ENCODE measurements at regions not wholly inside any gene's neighbourhood (a gene's known extent, or its start where the extent isn't known, plus 50 kb on each side); places are given as distances from the start of the nearest gene placed in this dataset.

DNA sequence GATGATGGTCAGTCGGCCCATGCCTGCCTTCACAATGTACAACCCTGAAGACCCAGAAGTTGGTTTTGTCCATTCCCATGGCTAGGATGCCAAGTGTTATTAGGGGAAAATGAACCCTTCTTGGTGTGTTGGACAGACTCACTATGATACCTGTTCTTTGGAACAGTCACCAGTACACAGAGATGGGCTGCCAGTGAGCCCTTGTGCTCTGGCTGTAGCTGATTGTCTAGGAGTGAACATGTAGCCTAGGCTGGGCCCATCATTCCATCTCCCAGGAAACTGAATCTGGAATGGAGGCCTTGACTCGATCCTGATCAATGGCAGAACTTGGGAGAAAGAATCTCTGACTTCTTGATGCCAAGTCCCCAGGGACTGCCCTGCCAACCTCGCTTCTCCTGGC is 188.9 kb downstream of the EVX1 start (continued):
- TF ChIP-seq, protein P1, sequence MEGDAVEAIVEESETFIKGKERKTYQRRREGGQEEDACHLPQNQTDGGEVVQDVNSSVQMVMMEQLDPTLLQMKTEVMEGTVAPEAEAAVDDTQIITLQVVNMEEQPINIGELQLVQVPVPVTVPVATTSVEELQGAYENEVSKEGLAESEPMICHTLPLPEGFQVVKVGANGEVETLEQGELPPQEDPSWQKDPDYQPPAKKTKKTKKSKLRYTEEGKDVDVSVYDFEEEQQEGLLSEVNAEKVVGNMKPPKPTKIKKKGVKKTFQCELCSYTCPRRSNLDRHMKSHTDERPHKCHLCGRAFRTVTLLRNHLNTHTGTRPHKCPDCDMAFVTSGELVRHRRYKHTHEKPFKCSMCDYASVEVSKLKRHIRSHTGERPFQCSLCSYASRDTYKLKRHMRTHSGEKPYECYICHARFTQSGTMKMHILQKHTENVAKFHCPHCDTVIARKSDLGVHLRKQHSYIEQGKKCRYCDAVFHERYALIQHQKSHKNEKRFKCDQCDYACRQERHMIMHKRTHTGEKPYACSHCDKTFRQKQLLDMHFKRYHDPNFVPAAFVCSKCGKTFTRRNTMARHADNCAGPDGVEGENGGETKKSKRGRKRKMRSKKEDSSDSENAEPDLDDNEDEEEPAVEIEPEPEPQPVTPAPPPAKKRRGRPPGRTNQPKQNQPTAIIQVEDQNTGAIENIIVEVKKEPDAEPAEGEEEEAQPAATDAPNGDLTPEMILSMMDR (IDR thresholded peaks at IDR 0.05) = no peak

DNA sequence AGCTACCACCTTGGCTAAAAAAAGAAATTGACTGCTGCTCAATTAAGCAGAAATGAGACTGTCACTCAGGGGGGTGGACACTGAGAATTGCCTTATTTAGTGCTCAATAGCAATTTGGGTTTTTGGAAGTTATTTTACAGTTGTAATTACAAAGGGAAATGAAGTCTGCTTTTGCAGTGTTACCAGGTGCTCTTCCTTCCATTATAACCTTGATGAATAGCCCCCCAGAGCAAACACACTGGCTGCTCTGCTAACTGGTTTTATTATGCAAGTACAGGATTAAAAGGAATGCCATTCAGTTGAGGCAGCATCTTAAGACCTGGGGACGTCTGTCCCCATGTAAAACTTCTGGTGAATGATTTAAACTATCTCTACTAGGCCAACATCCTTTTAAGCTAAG is 191.0 kb downstream of the EVX1 start:
- no peak for DNase-seq (ENCODE audit: low spot score)
- ChIA-PET CTCF (interaction anchor here (1.7 kb wide), 1 partner anchor 223 kb away, joined by 4 read pairs; no protein-coding TSS in a partner anchor), POLR2A (no interaction called here)
- Mint-ChIP-seq H3K4me3 (no peak overlapping the region), H3K27me3 (ENCODE audit: low read depth) (no peaks in the 10 kb centered on the region), H3K9me3 (no peaks in the 10 kb centered on the region), H3K4me1 (peaks cover 43% of the 10 kb centered on the region), H3K27ac (no peak overlapping the region), H3K36me3 (no peaks in the 10 kb centered on the region)
- ATAC-seq = peak; percentile 50
- TF ChIP-seq, protein P2, sequence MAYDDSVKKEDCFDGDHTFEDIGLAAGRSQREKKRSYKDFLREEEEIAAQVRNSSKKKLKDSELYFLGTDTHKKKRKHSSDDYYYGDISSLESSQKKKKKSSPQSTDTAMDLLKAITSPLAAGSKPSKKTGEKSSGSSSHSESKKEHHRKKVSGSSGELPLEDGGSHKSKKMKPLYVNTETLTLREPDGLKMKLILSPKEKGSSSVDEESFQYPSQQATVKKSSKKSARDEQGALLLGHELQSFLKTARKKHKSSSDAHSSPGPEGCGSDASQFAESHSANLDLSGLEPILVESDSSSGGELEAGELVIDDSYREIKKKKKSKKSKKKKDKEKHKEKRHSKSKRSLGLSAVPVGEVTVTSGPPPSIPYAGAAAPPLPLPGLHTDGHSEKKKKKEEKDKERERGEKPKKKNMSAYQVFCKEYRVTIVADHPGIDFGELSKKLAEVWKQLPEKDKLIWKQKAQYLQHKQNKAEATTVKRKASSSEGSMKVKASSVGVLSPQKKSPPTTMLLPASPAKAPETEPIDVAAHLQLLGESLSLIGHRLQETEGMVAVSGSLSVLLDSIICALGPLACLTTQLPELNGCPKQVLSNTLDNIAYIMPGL (CRISPR knock-in tag; IDR thresholded peaks at IDR 0.05) = no peak
- TF ChIP-seq, protein P3, sequence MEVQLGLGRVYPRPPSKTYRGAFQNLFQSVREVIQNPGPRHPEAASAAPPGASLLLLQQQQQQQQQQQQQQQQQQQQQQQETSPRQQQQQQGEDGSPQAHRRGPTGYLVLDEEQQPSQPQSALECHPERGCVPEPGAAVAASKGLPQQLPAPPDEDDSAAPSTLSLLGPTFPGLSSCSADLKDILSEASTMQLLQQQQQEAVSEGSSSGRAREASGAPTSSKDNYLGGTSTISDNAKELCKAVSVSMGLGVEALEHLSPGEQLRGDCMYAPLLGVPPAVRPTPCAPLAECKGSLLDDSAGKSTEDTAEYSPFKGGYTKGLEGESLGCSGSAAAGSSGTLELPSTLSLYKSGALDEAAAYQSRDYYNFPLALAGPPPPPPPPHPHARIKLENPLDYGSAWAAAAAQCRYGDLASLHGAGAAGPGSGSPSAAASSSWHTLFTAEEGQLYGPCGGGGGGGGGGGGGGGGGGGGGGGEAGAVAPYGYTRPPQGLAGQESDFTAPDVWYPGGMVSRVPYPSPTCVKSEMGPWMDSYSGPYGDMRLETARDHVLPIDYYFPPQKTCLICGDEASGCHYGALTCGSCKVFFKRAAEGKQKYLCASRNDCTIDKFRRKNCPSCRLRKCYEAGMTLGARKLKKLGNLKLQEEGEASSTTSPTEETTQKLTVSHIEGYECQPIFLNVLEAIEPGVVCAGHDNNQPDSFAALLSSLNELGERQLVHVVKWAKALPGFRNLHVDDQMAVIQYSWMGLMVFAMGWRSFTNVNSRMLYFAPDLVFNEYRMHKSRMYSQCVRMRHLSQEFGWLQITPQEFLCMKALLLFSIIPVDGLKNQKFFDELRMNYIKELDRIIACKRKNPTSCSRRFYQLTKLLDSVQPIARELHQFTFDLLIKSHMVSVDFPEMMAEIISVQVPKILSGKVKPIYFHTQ (CRISPR knock-in tag; IDR thresholded peaks at IDR 0.05) = no peak
- TF ChIP-seq IRF2 (CRISPR knock-in tag; IDR thresholded peaks at IDR 0.05; ENCODE audit: borderline replicate concordance, low read depth) = no peak

DNA sequence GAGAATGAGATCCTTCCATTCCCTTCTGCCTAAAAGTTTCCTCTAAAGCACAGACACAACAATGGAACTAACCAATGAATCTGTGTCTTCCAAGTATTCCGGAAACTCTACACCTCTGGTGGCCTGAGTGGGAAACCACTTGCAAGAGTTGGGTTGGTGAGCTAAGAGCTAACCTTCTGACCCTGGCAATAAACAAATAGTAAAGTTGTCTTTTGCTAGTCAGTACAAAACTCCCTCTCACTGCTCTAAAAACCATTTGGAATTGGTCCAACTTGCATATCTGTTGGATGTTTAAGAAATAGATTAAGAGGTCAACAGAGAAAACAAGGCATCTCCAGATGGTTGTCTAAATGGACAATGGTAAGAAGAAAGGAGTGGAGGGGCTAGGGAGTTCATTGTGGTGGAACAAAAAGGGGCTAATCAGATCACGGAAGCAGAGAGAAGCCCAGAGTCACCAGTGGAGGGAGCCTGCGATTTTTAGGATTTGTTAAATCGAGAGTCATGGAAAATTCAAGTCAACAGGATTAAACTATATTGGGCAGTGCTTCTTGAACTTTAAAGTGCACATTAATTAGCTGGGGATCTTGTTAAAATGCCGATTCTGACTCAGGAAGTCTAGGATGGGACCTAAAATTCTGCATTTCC is 192.3 kb downstream of the EVX1 start:
- POLR2A ChIA-PET = no interaction called here
- DNase-seq (ENCODE audit: low spot score) (no peak), ATAC-seq (peak; percentile 52)
- H3K27ac Mint-ChIP-seq = no peak overlapping the region
- H3K36me3 Mint-ChIP-seq = no peaks in the 10 kb centered on the region
- TF ChIP-seq, protein P4, sequence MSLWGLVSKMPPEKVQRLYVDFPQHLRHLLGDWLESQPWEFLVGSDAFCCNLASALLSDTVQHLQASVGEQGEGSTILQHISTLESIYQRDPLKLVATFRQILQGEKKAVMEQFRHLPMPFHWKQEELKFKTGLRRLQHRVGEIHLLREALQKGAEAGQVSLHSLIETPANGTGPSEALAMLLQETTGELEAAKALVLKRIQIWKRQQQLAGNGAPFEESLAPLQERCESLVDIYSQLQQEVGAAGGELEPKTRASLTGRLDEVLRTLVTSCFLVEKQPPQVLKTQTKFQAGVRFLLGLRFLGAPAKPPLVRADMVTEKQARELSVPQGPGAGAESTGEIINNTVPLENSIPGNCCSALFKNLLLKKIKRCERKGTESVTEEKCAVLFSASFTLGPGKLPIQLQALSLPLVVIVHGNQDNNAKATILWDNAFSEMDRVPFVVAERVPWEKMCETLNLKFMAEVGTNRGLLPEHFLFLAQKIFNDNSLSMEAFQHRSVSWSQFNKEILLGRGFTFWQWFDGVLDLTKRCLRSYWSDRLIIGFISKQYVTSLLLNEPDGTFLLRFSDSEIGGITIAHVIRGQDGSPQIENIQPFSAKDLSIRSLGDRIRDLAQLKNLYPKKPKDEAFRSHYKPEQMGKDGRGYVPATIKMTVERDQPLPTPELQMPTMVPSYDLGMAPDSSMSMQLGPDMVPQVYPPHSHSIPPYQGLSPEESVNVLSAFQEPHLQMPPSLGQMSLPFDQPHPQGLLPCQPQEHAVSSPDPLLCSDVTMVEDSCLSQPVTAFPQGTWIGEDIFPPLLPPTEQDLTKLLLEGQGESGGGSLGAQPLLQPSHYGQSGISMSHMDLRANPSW (CRISPR knock-in tag; conservative IDR thresholded peaks at IDR 0.05; ENCODE audit: low read depth) = no peak
- TF ChIP-seq, protein P5, sequence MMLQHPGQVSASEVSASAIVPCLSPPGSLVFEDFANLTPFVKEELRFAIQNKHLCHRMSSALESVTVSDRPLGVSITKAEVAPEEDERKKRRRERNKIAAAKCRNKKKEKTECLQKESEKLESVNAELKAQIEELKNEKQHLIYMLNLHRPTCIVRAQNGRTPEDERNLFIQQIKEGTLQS (CRISPR knock-in tag; conservative IDR thresholded peaks at IDR 0.05) = no peak
- TF ChIP-seq EMX1 (CRISPR knock-in tag; IDR thresholded peaks at IDR 0.05) (no peak), ZNF232 (CRISPR knock-in tag; IDR thresholded peaks at IDR 0.05) (no peak), CREM (CRISPR knock-in tag; IDR thresholded peaks at IDR 0.05) (no peak), TEAD4 (CRISPR knock-in tag; IDR thresholded peaks at IDR 0.05) (no peak), NFATC4 (CRISPR knock-in tag; IDR thresholded peaks at IDR 0.05) (no peak), ZNF219 (CRISPR knock-in tag; IDR thresholded peaks at IDR 0.05; ENCODE audit: borderline replicate concordance) (no peak)
- TF ChIP-seq, protein P6, sequence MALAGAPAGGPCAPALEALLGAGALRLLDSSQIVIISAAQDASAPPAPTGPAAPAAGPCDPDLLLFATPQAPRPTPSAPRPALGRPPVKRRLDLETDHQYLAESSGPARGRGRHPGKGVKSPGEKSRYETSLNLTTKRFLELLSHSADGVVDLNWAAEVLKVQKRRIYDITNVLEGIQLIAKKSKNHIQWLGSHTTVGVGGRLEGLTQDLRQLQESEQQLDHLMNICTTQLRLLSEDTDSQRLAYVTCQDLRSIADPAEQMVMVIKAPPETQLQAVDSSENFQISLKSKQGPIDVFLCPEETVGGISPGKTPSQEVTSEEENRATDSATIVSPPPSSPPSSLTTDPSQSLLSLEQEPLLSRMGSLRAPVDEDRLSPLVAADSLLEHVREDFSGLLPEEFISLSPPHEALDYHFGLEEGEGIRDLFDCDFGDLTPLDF (CRISPR knock-in tag; IDR thresholded peaks at IDR 0.05) = no peak
- TF ChIP-seq, protein P7, sequence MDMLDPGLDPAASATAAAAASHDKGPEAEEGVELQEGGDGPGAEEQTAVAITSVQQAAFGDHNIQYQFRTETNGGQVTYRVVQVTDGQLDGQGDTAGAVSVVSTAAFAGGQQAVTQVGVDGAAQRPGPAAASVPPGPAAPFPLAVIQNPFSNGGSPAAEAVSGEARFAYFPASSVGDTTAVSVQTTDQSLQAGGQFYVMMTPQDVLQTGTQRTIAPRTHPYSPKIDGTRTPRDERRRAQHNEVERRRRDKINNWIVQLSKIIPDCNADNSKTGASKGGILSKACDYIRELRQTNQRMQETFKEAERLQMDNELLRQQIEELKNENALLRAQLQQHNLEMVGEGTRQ (CRISPR knock-in tag; IDR thresholded peaks at IDR 0.05) = no peak
- TF ChIP-seq, protein P8, sequence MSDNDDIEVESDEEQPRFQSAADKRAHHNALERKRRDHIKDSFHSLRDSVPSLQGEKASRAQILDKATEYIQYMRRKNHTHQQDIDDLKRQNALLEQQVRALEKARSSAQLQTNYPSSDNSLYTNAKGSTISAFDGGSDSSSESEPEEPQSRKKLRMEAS (CRISPR knock-in tag; IDR thresholded peaks at IDR 0.05) = no peak
- no peaks in the 10 kb centered on the region for H3K27me3 Mint-ChIP-seq (ENCODE audit: low read depth)
- H3K4me1 Mint-ChIP-seq = peaks cover 32% of the 10 kb centered on the region
- H3K9me3 Mint-ChIP-seq = no peaks in the 10 kb centered on the region
- CTCF ChIA-PET = interaction anchor here (1.0 to 1.9 kb wide), 4 partner anchors 14 to 225 kb away, joined by 3 to 11 read pairs (median 5); no protein-coding TSS in a partner anchor
- H3K4me3 Mint-ChIP-seq = no peak overlapping the region

Data from WTC11 (cell line).